ENCODE measurements at regions not wholly inside any gene's neighbourhood (a gene's known extent, or its start where the extent isn't known, plus 50 kb on each side); places are given as distances from the start of the nearest gene placed in this dataset.
"Not testable (repeated sequence)": the region's sequence is repeated elsewhere in the genome, so short reads cannot be mapped to it uniquely, and the experiment has no call there.

GRCh38 chr4:128649161-128649560 is 160.3 kb upstream of the JADE1 start:
- DNase-seq (ENCODE audit: low spot score): no peak

GRCh38 chr4:128648021-128648420 is 161.5 kb upstream of the JADE1 start:
- DNase-seq (ENCODE audit: low spot score): no peak

GRCh38 chr4:128646893-128647292 is 162.6 kb upstream of the JADE1 start:
- not testable (repeated sequence) for DNase-seq (ENCODE audit: low spot score)

- DNase-seq (ENCODE audit: low spot score): not testable (repeated sequence)
Observed at GRCh38 chr4:128644693-128645654, 164.5 kb upstream of the JADE1 start.

GRCh38 chr4:128644107-128644506 is 165.4 kb upstream of the JADE1 start:
- DNase-seq (ENCODE audit: low spot score): not testable (repeated sequence)

- not testable (repeated sequence) for DNase-seq (ENCODE audit: low spot score)
Observed at GRCh38 chr4:128641566-128641965, 167.9 kb upstream of the JADE1 start.

GRCh38 chr4:128639541-128640270 is 169.8 kb upstream of the JADE1 start:
- no peak for DNase-seq (ENCODE audit: low spot score)

- no peak for DNase-seq (ENCODE audit: low spot score)
Observed at GRCh38 chr4:128636906-128637305, 172.6 kb upstream of the JADE1 start.

- DNase-seq (ENCODE audit: low spot score): no peak
Observed at GRCh38 chr4:128635955-128636560, 173.4 kb upstream of the JADE1 start.

GRCh38 chr4:128635141-128635954 is 174.2 kb upstream of the JADE1 start:
- DNase-seq (ENCODE audit: low spot score): peak; percentile 2

- DNase-seq (ENCODE audit: low spot score): no peak
Observed at GRCh38 chr4:128633067-128633466, 176.4 kb upstream of the JADE1 start.

GRCh38 chr4:128630871-128631270 is 178.6 kb upstream of the JADE1 start:
- no peak for DNase-seq (ENCODE audit: low spot score)

GRCh38 chr4:128623508-128624215 is 185.8 kb upstream of the JADE1 start:
- no peak for DNase-seq (ENCODE audit: low spot score)

GRCh38 chr4:128620279-128620965 is 189.1 kb upstream of the JADE1 start:
- DNase-seq (ENCODE audit: low spot score): not testable (repeated sequence)

- DNase-seq (ENCODE audit: low spot score): no peak
Observed at GRCh38 chr4:128615197-128615596, 194.3 kb upstream of the JADE1 start.

- no peak for DNase-seq (ENCODE audit: low spot score)
Observed at GRCh38 chr4:128608006-128608405, 201.5 kb upstream of the JADE1 start.

- no peak for DNase-seq (ENCODE audit: low spot score)
Observed at GRCh38 chr4:128606173-128606572, 203.3 kb upstream of the JADE1 start.

- DNase-seq (ENCODE audit: low spot score): no peak
Observed at GRCh38 chr4:128604840-128605239, 204.7 kb upstream of the JADE1 start.

GRCh38 chr4:128604204-128604603 is 205.3 kb upstream of the JADE1 start:
- no peak for DNase-seq (ENCODE audit: low spot score)

- no peak for DNase-seq (ENCODE audit: low spot score)
Observed at GRCh38 chr4:128603081-128603480, 206.4 kb upstream of the JADE1 start.
